ENCODE measurements at regions not wholly inside any gene's neighbourhood (a gene's known extent, or its start where the extent isn't known, plus 50 kb on each side); places are given as distances from the start of the nearest gene placed in this dataset.

- DNase-seq (ENCODE audit: extremely low spot score, insufficient read length, low read depth) (no peak), FAIRE-seq (no peak)
These were observed 173.9 kb downstream of the CALCRL start for GRCh38 chr2:187274146-187274545.

GRCh38 chr2:187272255-187272654, 175.8 kb downstream of the CALCRL start:
- no peak for FAIRE-seq
- no peak for DNase-seq (ENCODE audit: extremely low spot score, insufficient read length, low read depth)

- DNase-seq (ENCODE audit: extremely low spot score, insufficient read length, low read depth) (no peak), FAIRE-seq (no peak)
These were observed 176.2 kb downstream of the CALCRL start for GRCh38 chr2:187271825-187272224.

GRCh38 chr2:187266645-187267044, 181.4 kb downstream of the CALCRL start:
- FAIRE-seq, result no peak
- DNase-seq (ENCODE audit: extremely low spot score, insufficient read length, low read depth), result no peak

GRCh38 chr2:187266147-187266546, 181.9 kb downstream of the CALCRL start:
- FAIRE-seq (no peak), DNase-seq (ENCODE audit: extremely low spot score, insufficient read length, low read depth) (no peak)

- FAIRE-seq (no peak), DNase-seq (ENCODE audit: extremely low spot score, insufficient read length, low read depth) (no peak)
These were observed 183.4 kb downstream of the CALCRL start for GRCh38 chr2:187264612-187265011.

GRCh38 chr2:187263675-187264560, 184.1 kb downstream of the CALCRL start:
- FAIRE-seq (no peak), DNase-seq (ENCODE audit: extremely low spot score, insufficient read length, low read depth) (no peak)

GRCh38 chr2:187261705-187262104, 186.3 kb downstream of the CALCRL start:
- FAIRE-seq (no peak), DNase-seq (ENCODE audit: extremely low spot score, insufficient read length, low read depth) (no peak)

GRCh38 chr2:187252063-187252462, 196.0 kb downstream of the CALCRL start:
- no peak for FAIRE-seq
- DNase-seq (ENCODE audit: extremely low spot score, insufficient read length, low read depth), result no peak

- no peak for DNase-seq (ENCODE audit: extremely low spot score, insufficient read length, low read depth)
- no peak for FAIRE-seq
These were observed 197.9 kb downstream of the CALCRL start for GRCh38 chr2:187250137-187250536.

- no peak for FAIRE-seq
- DNase-seq (ENCODE audit: extremely low spot score, insufficient read length, low read depth), result no peak
These were observed 214.2 kb downstream of the CALCRL start for GRCh38 chr2:187233811-187234210.

GRCh38 chr2:187232749-187233148, 215.3 kb downstream of the CALCRL start:
- no peak for DNase-seq (ENCODE audit: extremely low spot score, insufficient read length, low read depth)
- FAIRE-seq, result no peak

GRCh38 chr2:187230088-187230487, 218.0 kb downstream of the CALCRL start:
- FAIRE-seq (no peak), DNase-seq (ENCODE audit: extremely low spot score, insufficient read length, low read depth) (no peak)

- no peak for FAIRE-seq
- DNase-seq (ENCODE audit: extremely low spot score, insufficient read length, low read depth), result no peak
These were observed 219.1 kb downstream of the CALCRL start for GRCh38 chr2:187228986-187229385.

- DNase-seq (ENCODE audit: extremely low spot score, insufficient read length, low read depth), result no peak
- FAIRE-seq, result no peak
These were observed 223.1 kb downstream of the CALCRL start for GRCh38 chr2:187224989-187225388.

GRCh38 chr2:187220071-187220470, 228.0 kb downstream of the CALCRL start:
- DNase-seq (ENCODE audit: extremely low spot score, insufficient read length, low read depth) (no peak), FAIRE-seq (no peak)

- no peak for FAIRE-seq
- no peak for DNase-seq (ENCODE audit: extremely low spot score, insufficient read length, low read depth)
These were observed 232.4 kb downstream of the CALCRL start for GRCh38 chr2:187215532-187216240.

- no peak for FAIRE-seq
- DNase-seq (ENCODE audit: extremely low spot score, insufficient read length, low read depth), result no peak
These were observed 233.7 kb downstream of the CALCRL start for GRCh38 chr2:187214306-187214705.

- FAIRE-seq (no peak), DNase-seq (ENCODE audit: extremely low spot score, insufficient read length, low read depth) (no peak)
These were observed 234.3 kb downstream of the CALCRL start for GRCh38 chr2:187213798-187214197.

- no peak for DNase-seq (ENCODE audit: extremely low spot score, insufficient read length, low read depth)
These were observed 237.3 kb downstream of the CALCRL start for GRCh38 chr2:187210726-187211125.

GRCh38 chr2:187208199-187208785, 239.8 kb downstream of the CALCRL start:
- DNase-seq (ENCODE audit: extremely low spot score, insufficient read length, low read depth), result no peak
- no peak for FAIRE-seq

More at GRCh38 chr2:187210726-187211125, 237.3 kb downstream of the CALCRL start:
- no peak for FAIRE-seq
